Keratinocyte (primary cell): ENCODE measurements at regions not wholly inside any gene's neighbourhood (a gene's known extent, or its start where the extent isn't known, plus 50 kb on each side); places are given as distances from the start of the nearest gene placed in this dataset.

Experiments
- DNase-seq: peaks from one replicate; pipeline ENCODE4 v3.0.0-alpha.2; 2011; ENCODE audit warnings: low read depth, missing footprints, low spot score
- FAIRE-seq: peaks from 2 replicates; lab custom pipeline; 2011; peaks lifted over from hg19 to GRCh38; lab: Jason Lieb, UNC
- H2AFZ ChIP-seq: 2 replicates; pipeline ENCODE4 v1.6.0; 2012; ENCODE audit warnings: low read length, control low read depth, inconsistent platforms; ENCODE audit not compliant: control insufficient read depth
- H3K27ac ChIP-seq: 2 replicates; pipeline ENCODE4 v1.5.1; 2011; ENCODE audit warnings: low read length; ENCODE audit not compliant: control insufficient read depth, insufficient read depth
- H3K27me3 ChIP-seq: 3 replicates; pipeline ENCODE4 v1.6.0; 2011; ENCODE audit warnings: low read length; ENCODE audit not compliant: control insufficient read depth, insufficient read depth; ENCODE audit errors: extremely low read depth
- H3K36me3 ChIP-seq, 2 experiments: 2 replicates in 1 of 2; 3 replicates in 1 of 2; pipeline ENCODE4 v1.5.1; 2011; ENCODE audit warnings: low read length in 2 of 2, mild to moderate bottlenecking in 1 of 2; ENCODE audit not compliant: control insufficient read depth in 2 of 2, insufficient read depth in 2 of 2; ENCODE audit errors: extremely low read depth in 1 of 2
- H3K4me1 ChIP-seq: 3 replicates; pipeline ENCODE4 v1.5.1; 2011; ENCODE audit warnings: low read length; ENCODE audit not compliant: control insufficient read depth, insufficient read depth; ENCODE audit errors: extremely low read depth
- H3K4me2 ChIP-seq: 3 replicates; pipeline ENCODE4 v1.6.0; 2011; ENCODE audit warnings: low read depth, low read length; ENCODE audit not compliant: control insufficient read depth, insufficient read depth; ENCODE audit errors: extremely low read depth
- H3K4me3 ChIP-seq, 3 experiments: fragments of 200-600 bp in 1 of 3; sonication (generic) in 1 of 3; 2 replicates in 2 of 3; 3 replicates in 1 of 3; pipeline ENCODE4 v1.5.1; 2011 to 2016; ENCODE audit warnings: low read length in 3 of 3, mild to moderate bottlenecking in 3 of 3, control low read depth in 2 of 3, inconsistent platforms in 1 of 3, low read depth in 1 of 3, mixed read lengths in 1 of 3, mixed run types in 1 of 3, moderate library complexity in 1 of 3; ENCODE audit not compliant: control insufficient read depth in 2 of 3, insufficient read depth in 2 of 3; ENCODE audit errors: extremely low read depth in 1 of 3
- H3K79me2 ChIP-seq: 2 replicates; pipeline ENCODE4 v1.6.0; 2012; ENCODE audit warnings: low read length; ENCODE audit not compliant: control insufficient read depth, insufficient read depth
- H3K9ac ChIP-seq: 3 replicates; pipeline ENCODE4 v1.6.0; 2011; ENCODE audit warnings: low read length; ENCODE audit not compliant: control insufficient read depth, insufficient read depth; ENCODE audit errors: extremely low read depth
- H3K9me1 ChIP-seq: 3 replicates; pipeline ENCODE4 v1.6.0; 2011; ENCODE audit warnings: low read length; ENCODE audit not compliant: control insufficient read depth, insufficient read depth; ENCODE audit errors: extremely low read depth
- H3K9me3 ChIP-seq: 2 replicates; pipeline ENCODE4 v1.5.1; 2012; ENCODE audit warnings: low read depth, low read length; ENCODE audit not compliant: control insufficient read depth
- H4K20me1 ChIP-seq: 3 replicates; pipeline ENCODE4 v1.6.0; 2011; ENCODE audit warnings: low read length; ENCODE audit not compliant: control insufficient read depth, insufficient read depth; ENCODE audit errors: extremely low read depth
- CTCF ChIP-seq, 3 experiments: IDR thresholded peaks in 1 of 3; conservative IDR thresholded peaks in 1 of 3; optimal IDR thresholded peaks in 1 of 3; 2 replicates in 2 of 3; 3 replicates in 1 of 3; pipeline versions ENCODE3 to v1.5.1; 2011; ENCODE audit warnings: low read length in 3 of 3, mild to moderate bottlenecking in 3 of 3, moderate library complexity in 2 of 3, control low read depth in 1 of 3, inconsistent platforms in 1 of 3; ENCODE audit not compliant: insufficient read depth in 2 of 3; ENCODE audit errors: extremely low read depth in 1 of 3
- EZH2 ChIP-seq: IDR thresholded peaks from one replicate; pipeline ENCODE4 v1.6.1; 2012; ENCODE audit warnings: inconsistent platforms, mild to moderate bottlenecking, low read length, moderate library complexity
- dilution Hi-C: fragments of 300-500 bp; cut with MboI; formaldehyde crosslinking; loops from one replicate; pipeline ENCODE4 v1.7.0; 2020; ENCODE audit warnings: low sequenced_read_pairs; ENCODE audit not compliant: extremely low pct_ligation_motif_present

GRCh38 chr10:78330884-78331283 is 297.2 kb downstream of the RPS24 start:
- Histone ChIP-seq H2AFZ (no peak overlapping the region), H3K9me1 (no peaks in the 10 kb centered on the region), H3K9me3 (no peaks in the 10 kb centered on the region), H3K79me2 (no peaks in the 10 kb centered on the region), H3K27me3 (peaks cover 5% of the 10 kb centered on the region), H3K4me1 (no peaks in the 10 kb centered on the region), H3K4me3 (no peak overlapping the region), H3K9ac (no peak overlapping the region), H3K4me2 (no peak overlapping the region), H3K36me3 (no peaks in the 10 kb centered on the region), H4K20me1 (no peaks in the 10 kb centered on the region), H3K27ac (no peak overlapping the region)
- TF ChIP-seq CTCF (optimal IDR thresholded peaks at IDR 0.05 in 1 of 3, IDR thresholded peaks at IDR 0.05 in 1 of 3, conservative IDR thresholded peaks at IDR 0.05 in 1 of 3; ENCODE audit: extremely low read depth in 1 of 3, insufficient read depth in 2 of 3, low read length in 3 of 3) (no peak), EZH2 (no peak)
- dilution Hi-C loops: no loop called here
- DNase-seq (no peak), FAIRE-seq (no peak)

- DNase-seq: no peak
- H3K36me3 ChIP-seq: no peaks in the 10 kb centered on the region
- no peaks in the 10 kb centered on the region for H3K9me3 ChIP-seq
- no peaks in the 10 kb centered on the region for H4K20me1 ChIP-seq
- H3K27me3 ChIP-seq: peaks cover 5% of the 10 kb centered on the region
- FAIRE-seq: no peak
- no peak overlapping the region for H3K4me2 ChIP-seq
- no peaks in the 10 kb centered on the region for H3K9me1 ChIP-seq
- no peak overlapping the region for H3K27ac ChIP-seq
- TF ChIP-seq CTCF (optimal IDR thresholded peaks at IDR 0.05 in 1 of 3, IDR thresholded peaks at IDR 0.05 in 1 of 3, conservative IDR thresholded peaks at IDR 0.05 in 1 of 3; ENCODE audit: extremely low read depth in 1 of 3, insufficient read depth in 2 of 3, low read length in 3 of 3): no peak
- no peak for TF ChIP-seq EZH2
- H2AFZ ChIP-seq: no peak overlapping the region
- no peak overlapping the region for H3K4me3 ChIP-seq
- H3K9ac ChIP-seq: no peak overlapping the region
- no peaks in the 10 kb centered on the region for H3K4me1 ChIP-seq
- dilution Hi-C loops: no loop called here
- no peaks in the 10 kb centered on the region for H3K79me2 ChIP-seq
Observed at GRCh38 chr10:78331391-78331922, 297.8 kb downstream of the RPS24 start.
